Vagina (tissue), 2 donors: ENCODE measurements at regions not wholly inside any gene's neighbourhood (a gene's known extent, or its start where the extent isn't known, plus 50 kb on each side); places are given as distances from the start of the nearest gene placed in this dataset.

Experiments used
- DNase-seq, 2 donors: peaks; one replicate each; pipeline ENCODE4 v3.0.0-alpha.2; 2017; ENCODE audit errors: extremely low spot score in 2 of 2
- H3K27ac ChIP-seq: fragments of 200-600 bp; sonication (generic); one replicate; pipeline ENCODE4 v1.5.1; 2019
- H3K27me3 ChIP-seq: fragments of 200-600 bp; sonication (generic); one replicate; pipeline ENCODE4 v1.5.1; 2019
- H3K36me3 ChIP-seq, 2 donors: fragments of 200-600 bp; sonication (generic); one replicate each; pipeline ENCODE4 v1.5.1; 2017 to 2019
- H3K4me1 ChIP-seq: fragments of 200-600 bp; sonication (generic); one replicate; pipeline ENCODE4 v1.5.1; 2019
- H3K4me3 ChIP-seq, 2 donors: fragments of 200-600 bp; sonication (generic); 1 replicate in 1 of 2; 2 replicates in 1 of 2; pipeline ENCODE4 v1.5.1; 2016 to 2019
- H3K9me3 ChIP-seq: fragments of 200-600 bp; sonication (generic); one replicate; pipeline ENCODE4 v1.5.1; 2019
- POLR2A ChIP-seq, 2 donors: fragments of 450-650 bp; IDR thresholded peaks; one replicate each; pipeline ENCODE4 v1.6.1; 2017; ENCODE audit warnings: antibody characterized with exemption in 2 of 2, mild to moderate bottlenecking in 2 of 2, moderate library complexity in 2 of 2
- POLR2AphosphoS5 ChIP-seq, 2 donors: sonication (generic); formaldehyde crosslinking; IDR thresholded peaks; one replicate each; pipeline ENCODE4 v1.9.0; 2017; ENCODE audit warnings: antibody characterized with exemption in 2 of 2, mild to moderate bottlenecking in 2 of 2, low read depth in 1 of 2; ENCODE audit not compliant: insufficient read depth in 1 of 2
- intact Hi-C: fragments of 100-400 bp; cut with DNase I; formaldehyde crosslinking; loops from one replicate; pipeline ENCODE4 v1.15.1; 2023
- TF ChIP-seq, protein P1 (sequence below), 3 experiments: fragments of 450-650 bp in 2 of 3; fragments of 200-600 bp in 1 of 3; sonication (generic) in 1 of 3; IDR thresholded peaks; one replicate each; pipeline ENCODE4 v1.5.1; 2017 to 2019; ENCODE audit warnings: antibody characterized with exemption in 3 of 3, mild to moderate bottlenecking in 2 of 3, moderate library complexity in 2 of 3

GRCh38 chr14:103258211-103258610, 75.8 kb upstream of the EIF5 start:
- no peaks in the 10 kb centered on the region for H3K27me3 ChIP-seq
- peaks cover 10% of the 10 kb centered on the region for H3K4me1 ChIP-seq
- no peak for TF ChIP-seq POLR2AphosphoS5 (IDR thresholded peaks at IDR 0.05; ENCODE audit: insufficient read depth in 1 of 2, low read depth in 1 of 2)
- TF ChIP-seq, protein P1, sequence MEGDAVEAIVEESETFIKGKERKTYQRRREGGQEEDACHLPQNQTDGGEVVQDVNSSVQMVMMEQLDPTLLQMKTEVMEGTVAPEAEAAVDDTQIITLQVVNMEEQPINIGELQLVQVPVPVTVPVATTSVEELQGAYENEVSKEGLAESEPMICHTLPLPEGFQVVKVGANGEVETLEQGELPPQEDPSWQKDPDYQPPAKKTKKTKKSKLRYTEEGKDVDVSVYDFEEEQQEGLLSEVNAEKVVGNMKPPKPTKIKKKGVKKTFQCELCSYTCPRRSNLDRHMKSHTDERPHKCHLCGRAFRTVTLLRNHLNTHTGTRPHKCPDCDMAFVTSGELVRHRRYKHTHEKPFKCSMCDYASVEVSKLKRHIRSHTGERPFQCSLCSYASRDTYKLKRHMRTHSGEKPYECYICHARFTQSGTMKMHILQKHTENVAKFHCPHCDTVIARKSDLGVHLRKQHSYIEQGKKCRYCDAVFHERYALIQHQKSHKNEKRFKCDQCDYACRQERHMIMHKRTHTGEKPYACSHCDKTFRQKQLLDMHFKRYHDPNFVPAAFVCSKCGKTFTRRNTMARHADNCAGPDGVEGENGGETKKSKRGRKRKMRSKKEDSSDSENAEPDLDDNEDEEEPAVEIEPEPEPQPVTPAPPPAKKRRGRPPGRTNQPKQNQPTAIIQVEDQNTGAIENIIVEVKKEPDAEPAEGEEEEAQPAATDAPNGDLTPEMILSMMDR (IDR thresholded peaks at IDR 0.05): no peak
- TF ChIP-seq POLR2A (IDR thresholded peaks at IDR 0.05): no peak
- H3K9me3 ChIP-seq: no peaks in the 10 kb centered on the region
- no peak overlapping the region for H3K27ac ChIP-seq
- H3K4me3 ChIP-seq: no peak overlapping the region
- DNase-seq: peak in 1 of 2 donors; percentile 76
- intact Hi-C loops: no loop called here
- H3K36me3 ChIP-seq: no peaks in the 10 kb centered on the region

DNA sequence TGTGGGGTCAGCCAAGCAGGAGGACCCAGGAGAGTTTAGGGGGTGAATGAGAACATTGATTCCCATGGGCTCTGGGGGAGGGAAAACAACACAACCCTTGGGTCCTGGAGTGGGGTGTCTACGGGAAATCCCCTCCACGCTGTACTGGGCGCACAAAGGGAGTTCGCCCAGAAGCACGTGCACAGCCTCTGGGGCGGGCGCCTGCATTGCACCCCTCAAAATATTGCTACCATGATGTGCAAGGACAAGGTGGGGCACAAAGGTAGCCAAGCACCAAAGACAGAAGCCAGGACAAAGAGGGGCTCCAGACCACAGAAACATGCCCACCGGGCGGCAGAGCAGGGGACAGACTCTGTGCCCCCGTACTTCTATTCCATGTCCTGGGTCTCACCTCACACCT, 74.9 kb upstream of the EIF5 start:
- H3K9me3 ChIP-seq: no peaks in the 10 kb centered on the region
- DNase-seq: peak in 1 of 2 donors; percentile 69
- peaks cover 10% of the 10 kb centered on the region for H3K4me1 ChIP-seq
- TF ChIP-seq POLR2AphosphoS5 (IDR thresholded peaks at IDR 0.05; ENCODE audit: insufficient read depth in 1 of 2, low read depth in 1 of 2): no peak
- TF ChIP-seq, protein P1 (IDR thresholded peaks at IDR 0.05): no peak
- TF ChIP-seq POLR2A (IDR thresholded peaks at IDR 0.05): no peak
- H3K36me3 ChIP-seq: no peaks in the 10 kb centered on the region
- no peak overlapping the region for H3K27ac ChIP-seq
- H3K27me3 ChIP-seq: no peaks in the 10 kb centered on the region
- H3K4me3 ChIP-seq: no peak overlapping the region
- intact Hi-C loops: no loop called here

GRCh38 chr14:103259801-103260628, 74.0 kb upstream of the EIF5 start:
- intact Hi-C loops: no loop called here
- peak in 1 of 2 donors; percentile 51 for TF ChIP-seq POLR2AphosphoS5 (IDR thresholded peaks at IDR 0.05; ENCODE audit: insufficient read depth in 1 of 2, low read depth in 1 of 2)
- TF ChIP-seq, protein P1 (IDR thresholded peaks at IDR 0.05): no peak
- no peak for TF ChIP-seq POLR2A (IDR thresholded peaks at IDR 0.05)
- Histone ChIP-seq H3K4me3 (peak overlapping the region; percentile 45 to 62), H3K27me3 (no peaks in the 10 kb centered on the region), H3K4me1 (peaks cover 10% of the 10 kb centered on the region), H3K36me3 (no peaks in the 10 kb centered on the region), H3K9me3 (no peaks in the 10 kb centered on the region), H3K27ac (peak overlapping the region; percentile 88)
- DNase-seq: peak in 1 of 2 donors; percentile 78

- peaks cover 10% of the 10 kb centered on the region for H3K4me1 ChIP-seq
- peak in 1 of 2 donors; percentile 87 for DNase-seq
- H3K27ac ChIP-seq: peak overlapping the region; percentile 88
- TF ChIP-seq POLR2A (IDR thresholded peaks at IDR 0.05) (no peak), POLR2AphosphoS5 (IDR thresholded peaks at IDR 0.05; ENCODE audit: insufficient read depth in 1 of 2, low read depth in 1 of 2) (peak in 1 of 2 donors; percentile 29)
- H3K27me3 ChIP-seq: no peaks in the 10 kb centered on the region
- no peaks in the 10 kb centered on the region for H3K9me3 ChIP-seq
- intact Hi-C loops: no loop called here
- no peaks in the 10 kb centered on the region for H3K36me3 ChIP-seq
- peak overlapping the region; percentile 45 to 62 for H3K4me3 ChIP-seq
Observed at GRCh38 chr14:103260629-103261124, 73.4 kb upstream of the EIF5 start.

DNA sequence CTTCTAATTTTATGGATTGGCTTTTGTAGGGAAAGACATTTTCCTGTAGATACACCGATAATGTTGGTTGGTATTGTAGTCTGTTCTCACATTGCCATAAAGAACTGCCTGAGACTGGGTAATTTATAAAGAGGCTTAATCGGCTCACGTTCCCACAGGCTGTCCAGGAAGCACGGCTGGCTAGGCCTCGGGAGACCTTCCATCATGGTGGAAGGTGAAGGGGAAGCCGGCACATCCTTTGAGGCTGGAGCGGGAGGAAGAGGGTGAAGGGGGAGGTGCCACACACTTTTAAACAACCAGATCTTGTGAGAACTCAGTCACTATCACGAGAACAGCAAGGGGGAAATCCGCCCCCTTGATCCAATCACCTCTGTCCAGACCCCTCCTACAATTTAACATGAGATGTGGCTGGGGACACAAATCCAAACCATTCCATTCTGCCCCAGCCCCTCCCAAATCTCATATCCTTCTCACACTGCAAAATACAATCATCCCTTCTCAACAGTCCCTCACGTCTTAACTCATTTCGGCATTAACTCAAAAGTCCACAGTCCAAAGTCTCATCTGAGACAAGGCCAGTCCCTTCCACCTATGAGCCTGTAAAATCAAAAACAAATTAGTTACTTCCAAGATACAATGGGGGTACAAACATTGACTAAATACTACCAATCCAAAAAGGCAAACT, 66.7 kb upstream of the EIF5 start:
- no peak overlapping the region for H3K4me3 ChIP-seq
- intact Hi-C loops: no loop called here
- no peaks in the 10 kb centered on the region for H3K9me3 ChIP-seq
- TF ChIP-seq, protein P1 (IDR thresholded peaks at IDR 0.05): no peak
- TF ChIP-seq POLR2AphosphoS5 (IDR thresholded peaks at IDR 0.05; ENCODE audit: insufficient read depth in 1 of 2, low read depth in 1 of 2): no peak
- TF ChIP-seq POLR2A (IDR thresholded peaks at IDR 0.05): no peak
- H3K27ac ChIP-seq: no peak overlapping the region
- H3K4me1 ChIP-seq: no peaks in the 10 kb centered on the region
- no peaks in the 10 kb centered on the region for H3K27me3 ChIP-seq
- no peaks in the 10 kb centered on the region for H3K36me3 ChIP-seq
- peak in 1 of 2 donors; percentile 49 for DNase-seq
